SK-N-SH (cell line): ENCODE measurements at regions not wholly inside any gene's neighbourhood (a gene's known extent, or its start where the extent isn't known, plus 50 kb on each side); places are given as distances from the start of the nearest gene placed in this dataset.

Source experiments
- CHD2 ChIP-seq: fragments of 150-350 bp; IDR thresholded peaks from 2 replicates; pipeline ENCODE4 v1.6.1; 2018; ENCODE audit warnings: low read length; ENCODE audit not compliant: partially characterized antibody
- TCF12 ChIP-seq: IDR thresholded peaks from 2 replicates; pipeline ENCODE4 v1.4.0; 2012
- TF ChIP-seq, protein P1 (sequence below): fragments of 200-600 bp; sonication (generic); IDR thresholded peaks from 2 replicates; pipeline ENCODE4 v1.6.1; 2017; ENCODE audit warnings: antibody characterized with exemption, mild to moderate bottlenecking, moderate library complexity
- TF ChIP-seq, protein P2 (sequence below): fragments of 150-350 bp; IDR thresholded peaks from 2 replicates; pipeline ENCODE4 v1.6.1; 2017; ENCODE audit warnings: antibody characterized with exemption, low read length, low read depth, borderline replicate concordance
- TF ChIP-seq, protein P3 (sequence below): IDR thresholded peaks from 2 replicates; pipeline ENCODE4 v1.4.0; 2012; ENCODE audit warnings: low read depth, borderline replicate concordance

DNA sequence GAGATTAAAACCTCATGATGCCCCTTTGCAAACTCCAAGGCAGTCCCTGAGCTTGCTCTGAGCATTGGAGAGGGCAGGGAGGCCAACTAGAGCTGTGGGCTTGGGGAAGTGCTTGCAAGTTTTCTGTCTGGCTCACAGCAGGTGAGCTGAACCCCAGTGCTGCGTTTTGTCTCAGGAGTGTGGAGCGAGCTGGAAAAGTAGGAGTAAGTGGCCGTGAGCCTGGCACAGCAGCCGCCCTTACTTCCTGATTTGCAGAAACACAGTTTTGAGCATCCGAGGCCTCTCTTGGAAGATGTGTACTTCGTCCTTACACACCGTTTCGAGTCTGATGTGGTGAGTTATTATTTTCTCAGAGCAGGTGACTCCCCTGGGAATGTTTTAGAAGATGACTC lies 221.2 kb upstream of the C1orf174 start:
- TF ChIP-seq, protein P1, sequence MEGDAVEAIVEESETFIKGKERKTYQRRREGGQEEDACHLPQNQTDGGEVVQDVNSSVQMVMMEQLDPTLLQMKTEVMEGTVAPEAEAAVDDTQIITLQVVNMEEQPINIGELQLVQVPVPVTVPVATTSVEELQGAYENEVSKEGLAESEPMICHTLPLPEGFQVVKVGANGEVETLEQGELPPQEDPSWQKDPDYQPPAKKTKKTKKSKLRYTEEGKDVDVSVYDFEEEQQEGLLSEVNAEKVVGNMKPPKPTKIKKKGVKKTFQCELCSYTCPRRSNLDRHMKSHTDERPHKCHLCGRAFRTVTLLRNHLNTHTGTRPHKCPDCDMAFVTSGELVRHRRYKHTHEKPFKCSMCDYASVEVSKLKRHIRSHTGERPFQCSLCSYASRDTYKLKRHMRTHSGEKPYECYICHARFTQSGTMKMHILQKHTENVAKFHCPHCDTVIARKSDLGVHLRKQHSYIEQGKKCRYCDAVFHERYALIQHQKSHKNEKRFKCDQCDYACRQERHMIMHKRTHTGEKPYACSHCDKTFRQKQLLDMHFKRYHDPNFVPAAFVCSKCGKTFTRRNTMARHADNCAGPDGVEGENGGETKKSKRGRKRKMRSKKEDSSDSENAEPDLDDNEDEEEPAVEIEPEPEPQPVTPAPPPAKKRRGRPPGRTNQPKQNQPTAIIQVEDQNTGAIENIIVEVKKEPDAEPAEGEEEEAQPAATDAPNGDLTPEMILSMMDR, result no peak
- TF ChIP-seq, protein P2, sequence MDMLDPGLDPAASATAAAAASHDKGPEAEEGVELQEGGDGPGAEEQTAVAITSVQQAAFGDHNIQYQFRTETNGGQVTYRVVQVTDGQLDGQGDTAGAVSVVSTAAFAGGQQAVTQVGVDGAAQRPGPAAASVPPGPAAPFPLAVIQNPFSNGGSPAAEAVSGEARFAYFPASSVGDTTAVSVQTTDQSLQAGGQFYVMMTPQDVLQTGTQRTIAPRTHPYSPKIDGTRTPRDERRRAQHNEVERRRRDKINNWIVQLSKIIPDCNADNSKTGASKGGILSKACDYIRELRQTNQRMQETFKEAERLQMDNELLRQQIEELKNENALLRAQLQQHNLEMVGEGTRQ, result no peak
- TF ChIP-seq CHD2 (no peak), TCF12 (no peak)
- TF ChIP-seq, protein P3, sequence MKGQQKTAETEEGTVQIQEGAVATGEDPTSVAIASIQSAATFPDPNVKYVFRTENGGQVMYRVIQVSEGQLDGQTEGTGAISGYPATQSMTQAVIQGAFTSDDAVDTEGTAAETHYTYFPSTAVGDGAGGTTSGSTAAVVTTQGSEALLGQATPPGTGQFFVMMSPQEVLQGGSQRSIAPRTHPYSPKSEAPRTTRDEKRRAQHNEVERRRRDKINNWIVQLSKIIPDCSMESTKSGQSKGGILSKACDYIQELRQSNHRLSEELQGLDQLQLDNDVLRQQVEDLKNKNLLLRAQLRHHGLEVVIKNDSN, result no peak
